Natural killer cell (primary cell): ENCODE measurements at regions not wholly inside any gene's neighbourhood (a gene's known extent, or its start where the extent isn't known, plus 50 kb on each side); places are given as distances from the start of the nearest gene placed in this dataset.

Experiments used
- ATAC-seq, 3 donors: fragments of 150-1000 bp in 2 of 3; fragments of 200-7000 bp in 1 of 3; cut with Tn5 transposase; 1 replicate in 1 of 3; 2 replicates in 2 of 3; pipeline ENCODE4 v1.10.0; 2021; ENCODE audit warnings: mild to moderate bottlenecking in 2 of 3, moderate library complexity in 2 of 3
- DNase-seq, 2 donors: peaks; one replicate each; pipeline versions ENCODE4 v3.0.0 to v3.0.0-alpha.2; 2013 to 2021; ENCODE audit warnings: mixed read lengths in 1 of 2
- H3K27ac ChIP-seq: one replicate; pipeline ENCODE4 v1.5.1; 2013; ENCODE audit warnings: mild to moderate bottlenecking, low read length
- H3K27me3 ChIP-seq: one replicate; pipeline ENCODE4 v1.6.1; 2013; ENCODE audit warnings: low read length; ENCODE audit not compliant: control insufficient read depth, insufficient read depth
- H3K36me3 ChIP-seq: one replicate; pipeline ENCODE4 v1.6.1; 2013; ENCODE audit warnings: low read length; ENCODE audit not compliant: control insufficient read depth, insufficient read depth
- H3K4me1 ChIP-seq: one replicate; pipeline ENCODE4 v1.6.1; 2013; ENCODE audit warnings: low read length; ENCODE audit not compliant: control insufficient read depth, insufficient read depth
- H3K4me3 ChIP-seq: one replicate; pipeline ENCODE4 v1.5.1; 2013; ENCODE audit warnings: low read length
- H3K9me3 ChIP-seq: one replicate; pipeline ENCODE4 v1.6.1; 2013; ENCODE audit warnings: low read length; ENCODE audit not compliant: control insufficient read depth, insufficient read depth
- H3K27ac Mint-ChIP-seq, 2 donors: one replicate each; pipeline ENCODE4 v1.8.0; 2022; ENCODE audit warnings: mild to moderate bottlenecking in 2 of 2, mixed read lengths in 2 of 2, moderate library complexity in 1 of 2
- H3K27me3 Mint-ChIP-seq, 2 donors: one replicate each; pipeline ENCODE4 v1.8.0; 2022; ENCODE audit warnings: low read depth in 2 of 2, mixed read lengths in 2 of 2
- H3K36me3 Mint-ChIP-seq: one replicate; pipeline ENCODE4 v1.8.0; 2022; ENCODE audit warnings: mixed read lengths
- H3K4me1 Mint-ChIP-seq, 2 donors: one replicate each; pipeline ENCODE4 v1.8.0; 2022; ENCODE audit warnings: mixed read lengths in 2 of 2
- H3K4me3 Mint-ChIP-seq: one replicate; pipeline ENCODE4 v1.8.0; 2022; ENCODE audit warnings: mild to moderate bottlenecking, moderate library complexity, mixed read lengths
- H3K9me3 Mint-ChIP-seq, 2 donors: one replicate each; pipeline ENCODE4 v1.8.0; 2022; ENCODE audit warnings: mixed read lengths in 2 of 2
- CTCF ChIP-seq: fragments of 200-600 bp; IDR thresholded peaks from one replicate; pipeline ENCODE4 v1.8.0; 2022; ENCODE audit warnings: antibody characterized with exemption
- WGBS: methylation state at CpG from one replicate; pipeline ENCODE4 v1.1.7; 2013; ENCODE audit warnings: missing lambda C conversion rate; ENCODE audit not compliant: insufficient coverage; 5-methylcytosine and 5-hydroxymethylcytosine counted together
- intact Hi-C: fragments of 100-400 bp; cut with micrococcal nuclease; formaldehyde crosslinking; loops from one replicate; pipeline ENCODE4 v1.14.2; 2022

DNA sequence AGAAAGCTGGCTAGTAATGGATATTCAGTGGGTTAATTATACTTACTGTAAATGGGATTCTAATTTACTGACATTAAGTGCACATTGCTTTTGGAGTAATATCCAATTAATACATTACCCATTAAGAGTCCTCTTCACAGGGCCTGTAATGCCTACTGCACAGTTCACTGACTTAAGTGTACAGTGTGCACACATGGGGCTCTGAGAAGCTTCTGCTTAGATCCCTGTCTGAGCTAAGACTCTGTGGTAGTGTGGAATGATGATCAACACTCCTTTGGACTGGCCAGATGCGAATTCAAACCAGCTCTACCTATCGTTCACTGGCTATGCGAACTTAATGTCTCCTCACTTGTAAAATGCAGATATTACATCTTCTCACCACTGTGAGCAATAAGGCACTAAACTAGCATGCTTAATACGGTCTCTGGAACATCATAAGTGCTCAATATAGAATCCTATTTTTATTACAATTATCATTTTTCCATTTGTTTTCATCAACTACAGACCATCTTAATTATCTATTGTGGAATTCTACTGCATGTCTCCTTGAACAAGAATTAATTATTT, 53.8 kb upstream of the SEC61G start:
- H3K27ac ChIP-seq, result no peak overlapping the region
- Mint-ChIP-seq H3K9me3 (peaks cover 0 to 5% of the 10 kb centered on the region in 2 donors), H3K27ac (no peak overlapping the region), H3K4me1 (no peaks in the 10 kb centered on the region), H3K36me3 (no peaks in the 10 kb centered on the region), H3K27me3 (no peaks in the 10 kb centered on the region), H3K4me3 (no peak overlapping the region)
- H3K36me3 ChIP-seq, result no peaks in the 10 kb centered on the region
- WGBS, result 86% methylated on average over 4 of the region's 4 CpGs
- no peaks in the 10 kb centered on the region for H3K4me1 ChIP-seq
- intact Hi-C loops, result no loop called here
- no peaks in the 10 kb centered on the region for H3K9me3 ChIP-seq
- TF ChIP-seq CTCF, result no peak
- ATAC-seq (no peak), DNase-seq (no peak)
- no peaks in the 10 kb centered on the region for H3K27me3 ChIP-seq
- H3K4me3 ChIP-seq, result no peak overlapping the region

GRCh38 chr7:54813398-54813797, 54.4 kb upstream of the SEC61G start:
- no peak for DNase-seq
- no peak overlapping the region for H3K27ac ChIP-seq
- Mint-ChIP-seq H3K27me3 (no peaks in the 10 kb centered on the region), H3K36me3 (no peaks in the 10 kb centered on the region), H3K4me3 (no peak overlapping the region), H3K4me1 (no peaks in the 10 kb centered on the region), H3K9me3 (peaks cover 0 to 5% of the 10 kb centered on the region in 2 donors), H3K27ac (no peak overlapping the region)
- no peak for TF ChIP-seq CTCF
- H3K36me3 ChIP-seq, result no peaks in the 10 kb centered on the region
- peak in 1 of 3 donors; percentile 17 for ATAC-seq
- intact Hi-C loops, result no loop called here
- no peaks in the 10 kb centered on the region for H3K4me1 ChIP-seq
- H3K4me3 ChIP-seq, result no peak overlapping the region
- H3K27me3 ChIP-seq, result no peaks in the 10 kb centered on the region
- WGBS, result 61% methylated on average over 6 of the region's 6 CpGs
- no peaks in the 10 kb centered on the region for H3K9me3 ChIP-seq

DNA sequence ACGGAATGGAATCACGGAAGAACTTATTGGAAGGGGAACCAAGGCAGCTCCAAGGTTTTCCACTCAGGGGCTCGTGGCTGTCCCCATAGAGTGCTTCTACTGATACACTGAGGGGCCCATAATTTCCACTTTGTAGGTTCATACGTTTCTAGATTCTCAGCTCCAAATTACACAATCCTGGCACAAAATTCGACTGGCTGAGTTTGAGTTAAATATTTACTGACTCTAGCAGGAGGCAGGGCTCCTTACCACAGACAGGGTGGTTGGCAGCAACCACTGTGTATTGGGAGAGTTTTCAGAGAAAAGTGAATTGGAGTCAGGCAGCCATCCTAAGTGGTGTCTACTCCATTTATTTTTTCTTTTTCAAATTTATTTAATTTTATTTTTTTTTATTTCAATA, 55.4 kb upstream of the SEC61G start:
- Mint-ChIP-seq H3K9me3 (peaks cover 0 to 5% of the 10 kb centered on the region in 2 donors), H3K27ac (no peak overlapping the region), H3K36me3 (no peaks in the 10 kb centered on the region), H3K4me3 (no peak overlapping the region), H3K27me3 (no peaks in the 10 kb centered on the region), H3K4me1 (no peaks in the 10 kb centered on the region)
- Histone ChIP-seq H3K4me3 (no peak overlapping the region), H3K4me1 (no peaks in the 10 kb centered on the region), H3K27ac (no peak overlapping the region), H3K36me3 (no peaks in the 10 kb centered on the region), H3K9me3 (no peaks in the 10 kb centered on the region), H3K27me3 (peaks cover 2% of the 10 kb centered on the region)
- intact Hi-C loops, result no loop called here
- 96% methylated on average over 4 of the region's 5 CpGs for WGBS
- DNase-seq (no peak), ATAC-seq (no peak)
- TF ChIP-seq CTCF, result no peak

GRCh38 chr7:54817152-54817551, 58.1 kb upstream of the SEC61G start:
- intact Hi-C loops, result no loop called here
- Mint-ChIP-seq H3K4me3 (no peak overlapping the region), H3K4me1 (no peaks in the 10 kb centered on the region), H3K27ac (no peak overlapping the region), H3K27me3 (peaks cover 0 to 3% of the 10 kb centered on the region in 2 donors), H3K9me3 (peaks cover 0 to 5% of the 10 kb centered on the region in 2 donors), H3K36me3 (no peaks in the 10 kb centered on the region)
- WGBS, result 45% methylated on average over 5 of the region's 5 CpGs
- Histone ChIP-seq H3K9me3 (no peaks in the 10 kb centered on the region), H3K4me1 (no peaks in the 10 kb centered on the region), H3K27ac (no peak overlapping the region), H3K4me3 (no peak overlapping the region), H3K27me3 (peaks cover 2% of the 10 kb centered on the region), H3K36me3 (no peaks in the 10 kb centered on the region)
- no peak for TF ChIP-seq CTCF
- DNase-seq (no peak), ATAC-seq (no peak)
